GM12878 (cell line): ENCODE measurements at regions not wholly inside any gene's neighbourhood (a gene's known extent, or its start where the extent isn't known, plus 50 kb on each side); places are given as distances from the start of the nearest gene placed in this dataset.

Experiments used
- ATAC-seq: fragments of 200-7000 bp; cut with Tn5 transposase; 3 replicates; pipeline ENCODE4 v1.9.1; 2020; ENCODE audit warnings: mild to moderate bottlenecking, moderate library complexity
- BruUV-seq: library from RNA; stranded (reverse); fragments of 400-500 nt; replicated peaks from 2 replicates; lab custom pipeline; 2021; lab: Mats Ljungman, UMichigan
- CTCF ChIA-PET: fragments of 300-600 bp; sonication (Branson Sonifier 250); formaldehyde crosslinking; extraction: SDS; loops from one replicate; lab custom pipeline; 2021; ENCODE audit warnings: inconsistent platforms; lab: Yijun Ruan, JAX
- POLR2A ChIA-PET: fragments of 350-600 bp; formaldehyde crosslinking; extraction: SDS; loops from one replicate; lab custom pipeline; 2021; ENCODE audit warnings: inconsistent platforms; lab: Charles Lee
- RAD21 ChIA-PET: fragments of 300-600 bp; sonication (Branson Sonifier 250); formaldehyde crosslinking; loops from one replicate; lab custom pipeline; 2023; ENCODE audit warnings: antibody characterized with exemption; ENCODE audit not compliant: unreplicated experiment; lab: Charles Lee
- SMC1A ChIA-PET: fragments of 300-600 bp; sonication (Branson Sonifier 250); formaldehyde crosslinking; loops from one replicate; lab custom pipeline; 2023; ENCODE audit not compliant: unreplicated experiment, uncharacterized antibody; lab: Charles Lee
- DNase-seq: peaks from one replicate; pipeline ENCODE4 v3.0.0-alpha.2; 2011; ENCODE audit warnings: low read depth, low spot score
- FAIRE-seq: peaks from 3 replicates; lab custom pipeline; 2011; peaks lifted over from hg19 to GRCh38; lab: Jason Lieb, UNC
- H2AFZ ChIP-seq: 2 replicates; pipeline ENCODE4 v1.6.0; 2011; ENCODE audit warnings: low read depth, low read length, control low read depth; ENCODE audit not compliant: control insufficient read depth
- H3K27ac ChIP-seq: 2 replicates; pipeline ENCODE4 v1.5.1; 2011; ENCODE audit warnings: control low read depth; ENCODE audit not compliant: control insufficient read depth, insufficient read depth
- H3K27me3 ChIP-seq, 2 experiments: replicated peaks in 1 of 2; 2 replicates each; pipeline versions ENCODE4 v1.6.0 to v1.6.1; 2011; ENCODE audit warnings: low read length in 1 of 2; ENCODE audit not compliant: control insufficient read depth in 2 of 2, insufficient read depth in 2 of 2
- H3K36me3 ChIP-seq, 2 experiments: 2 replicates each; pipeline ENCODE4 v1.5.1; 2011; ENCODE audit warnings: low read length in 1 of 2; ENCODE audit not compliant: control insufficient read depth in 2 of 2, insufficient read depth in 2 of 2
- H3K4me1 ChIP-seq: 2 replicates; pipeline ENCODE4 v1.6.1; 2011; ENCODE audit warnings: mild to moderate bottlenecking, low read length, moderate library complexity, mixed read lengths; ENCODE audit not compliant: control insufficient read depth, insufficient read depth
- H3K4me2 ChIP-seq: 2 replicates; pipeline ENCODE4 v1.6.0; 2011; ENCODE audit warnings: control low read depth; ENCODE audit not compliant: control insufficient read depth, insufficient read depth
- H3K4me3 ChIP-seq: fragments of 200-600 bp; sonication (generic); 2 replicates; pipeline ENCODE4 v1.5.1; 2016
- H3K79me2 ChIP-seq: 2 replicates; pipeline ENCODE4 v1.6.0; 2011; ENCODE audit warnings: low read length; ENCODE audit not compliant: control insufficient read depth, insufficient read depth
- H3K9ac ChIP-seq: 2 replicates; pipeline ENCODE4 v1.8.0; 2011; ENCODE audit warnings: low read length, control low read depth, mixed read lengths; ENCODE audit not compliant: control insufficient read depth, insufficient read depth
- H3K9me3 ChIP-seq: replicated peaks from 3 replicates; pipeline ENCODE4 v1.5.1; 2011; ENCODE audit warnings: mild to moderate bottlenecking, low read length; ENCODE audit not compliant: control insufficient read depth, insufficient read depth
- H4K20me1 ChIP-seq: 2 replicates; pipeline ENCODE4 v1.6.0; 2011; ENCODE audit not compliant: control insufficient read depth, insufficient read depth
- ETV6 ChIP-seq, 2 experiments: fragments of 450-650 bp in 1 of 2; IDR thresholded peaks in 1 of 2; conservative IDR thresholded peaks in 1 of 2; 2 replicates each; pipeline ENCODE4 v1.6.1; 2014; ENCODE audit warnings: antibody characterized with exemption in 1 of 2, borderline replicate concordance in 1 of 2, low read depth in 1 of 2, mild to moderate bottlenecking in 1 of 2, moderate library complexity in 1 of 2
- JUND ChIP-seq: IDR thresholded peaks from 2 replicates; pipeline ENCODE4 v1.6.1; 2012; ENCODE audit warnings: low read depth, mild to moderate bottlenecking, low read length, improper control_type of control experiment, moderate library complexity
- NFXL1 ChIP-seq: fragments of 450-650 bp; IDR thresholded peaks from 2 replicates; pipeline ENCODE4 v1.6.1; 2017; ENCODE audit warnings: antibody characterized with exemption, mild to moderate bottlenecking, borderline replicate concordance
- SPI1 ChIP-seq: IDR thresholded peaks from 2 replicates; pipeline ENCODE4 v1.6.1; 2011; ENCODE audit warnings: low read depth, mild to moderate bottlenecking, low read length, moderate library complexity, borderline replicate concordance; ENCODE audit not compliant: insufficient read depth
- TBL1XR1 ChIP-seq: IDR thresholded peaks from 2 replicates; pipeline ENCODE4 v1.6.1; 2012; ENCODE audit warnings: low read depth, low read length, improper control_type of control experiment
- ZBED1 ChIP-seq: IDR thresholded peaks from 2 replicates; pipeline ENCODE4 v1.6.1; 2016; ENCODE audit warnings: borderline replicate concordance
- ZNF274 ChIP-seq: IDR thresholded peaks from one replicate; pipeline ENCODE4 v1.8.0; 2011; ENCODE audit not compliant: insufficient read length, insufficient read depth
- WGBS: methylation state at CpG from one replicate; pipeline ENCODE4 v1.1.6; 2016; ENCODE audit warnings: low lambda C conversion rate; ENCODE audit not compliant: insufficient replicate concordance, insufficient coverage; ENCODE audit errors: missing lambda C conversion rate; 5-methylcytosine and 5-hydroxymethylcytosine counted together
- in situ Hi-C: fragments of 300-500 bp; cut with MboI; formaldehyde crosslinking; loops from 9 replicates; pipeline ENCODE4 v1.14.3; 2018; ENCODE audit warnings: mixed read lengths
- intact Hi-C: fragments of 100-400 bp; cut with micrococcal nuclease; formaldehyde crosslinking; loops from one replicate; pipeline ENCODE4 v1.14.2; 2022; ENCODE audit not compliant: unreplicated experiment
- TF ChIP-seq, protein P1 (sequence below): fragments of 450-650 bp; conservative IDR thresholded peaks from 2 replicates; pipeline ENCODE4 v1.6.1; 2017; ENCODE audit warnings: mild to moderate bottlenecking, moderate library complexity

DNA sequence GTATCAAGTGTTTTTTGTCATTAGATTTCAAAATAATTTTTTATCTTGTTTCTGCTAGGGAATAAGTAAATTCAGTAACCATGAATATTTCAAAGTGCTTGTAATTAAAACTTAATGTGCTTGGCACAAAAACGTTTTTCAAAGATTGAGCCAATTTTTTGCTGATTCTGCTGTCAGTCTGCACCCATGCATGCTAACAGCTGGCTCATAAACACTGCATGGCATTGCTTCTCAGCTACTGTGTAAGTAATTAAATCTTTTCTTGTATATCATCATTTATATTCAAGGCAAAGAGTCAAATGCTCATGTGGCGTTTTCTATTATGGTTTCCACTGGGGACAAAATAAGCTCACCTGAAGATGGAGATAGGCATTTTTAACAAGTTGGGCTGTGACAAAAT lies 66.8 kb upstream of the SPANXN2 start:
- H4K20me1 ChIP-seq = no peaks in the 10 kb centered on the region
- 21% methylated on average over 2 of the region's 2 CpGs for WGBS
- ChIA-PET CTCF (interaction anchor here (0.7 to 2.6 kb wide), 5 partner anchors 11 to 1403 kb away, joined by 3 to 14 read pairs (median 9); no protein-coding TSS in a partner anchor), SMC1A (interaction anchor here (0.6 to 1.8 kb wide), 5 partner anchors 8 to 861 kb away, joined by 3 to 8 read pairs (median 4); no protein-coding TSS in a partner anchor), POLR2A (no interaction called here), RAD21 (interaction anchor here (1.0 to 1.5 kb wide), 2 partner anchors 426 to 1403 kb away, joined by 3 to 4 read pairs; no protein-coding TSS in a partner anchor)
- no peaks in the 10 kb centered on the region for H3K9me3 ChIP-seq
- no peak overlapping the region for H3K9ac ChIP-seq
- no TSS peak for BruUV-seq
- H3K4me3 ChIP-seq = no peak overlapping the region
- TF ChIP-seq SPI1 (no peak), ZNF274 (no peak), ZBED1 (no peak), JUND (no peak), TBL1XR1 (no peak), ETV6 (conservative IDR thresholded peaks at IDR 0.05 in 1 of 2, IDR thresholded peaks at IDR 0.05 in 1 of 2; ENCODE audit: borderline replicate concordance in 1 of 2, low read depth in 1 of 2) (no peak), NFXL1 (no peak)
- TF ChIP-seq, protein P1, sequence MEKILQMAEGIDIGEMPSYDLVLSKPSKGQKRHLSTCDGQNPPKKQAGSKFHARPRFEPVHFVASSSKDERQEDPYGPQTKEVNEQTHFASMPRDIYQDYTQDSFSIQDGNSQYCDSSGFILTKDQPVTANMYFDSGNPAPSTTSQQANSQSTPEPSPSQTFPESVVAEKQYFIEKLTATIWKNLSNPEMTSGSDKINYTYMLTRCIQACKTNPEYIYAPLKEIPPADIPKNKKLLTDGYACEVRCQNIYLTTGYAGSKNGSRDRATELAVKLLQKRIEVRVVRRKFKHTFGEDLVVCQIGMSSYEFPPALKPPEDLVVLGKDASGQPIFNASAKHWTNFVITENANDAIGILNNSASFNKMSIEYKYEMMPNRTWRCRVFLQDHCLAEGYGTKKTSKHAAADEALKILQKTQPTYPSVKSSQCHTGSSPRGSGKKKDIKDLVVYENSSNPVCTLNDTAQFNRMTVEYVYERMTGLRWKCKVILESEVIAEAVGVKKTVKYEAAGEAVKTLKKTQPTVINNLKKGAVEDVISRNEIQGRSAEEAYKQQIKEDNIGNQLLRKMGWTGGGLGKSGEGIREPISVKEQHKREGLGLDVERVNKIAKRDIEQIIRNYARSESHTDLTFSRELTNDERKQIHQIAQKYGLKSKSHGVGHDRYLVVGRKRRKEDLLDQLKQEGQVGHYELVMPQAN = no peak
- H3K4me1 ChIP-seq = no peaks in the 10 kb centered on the region
- in situ Hi-C loops (no loop called here), intact Hi-C loops (no loop called here)
- no peak for FAIRE-seq
- H3K27ac ChIP-seq = no peak overlapping the region
- ATAC-seq = no peak
- no peaks in the 10 kb centered on the region for H3K27me3 ChIP-seq
- no peaks in the 10 kb centered on the region for H3K79me2 ChIP-seq
- H3K36me3 ChIP-seq = no peaks in the 10 kb centered on the region
- H3K4me2 ChIP-seq = no peak overlapping the region
- DNase-seq = no peak
- H2AFZ ChIP-seq = no peak overlapping the region
